DOHH2 (cell line): ENCODE measurements at regions not wholly inside any gene's neighbourhood (a gene's known extent, or its start where the extent isn't known, plus 50 kb on each side); places are given as distances from the start of the nearest gene placed in this dataset.

Source experiments
- CTCF ChIP-seq: fragments of 200-600 bp; sonication (generic); IDR thresholded peaks from one replicate; pipeline ENCODE4 v1.5.1; 2014; ENCODE audit warnings: antibody characterized with exemption, mild to moderate bottlenecking, low read depth, low read length; ENCODE audit not compliant: poor library complexity, severe bottlenecking
- EZH2phosphoT487 ChIP-seq: fragments of 200-600 bp; sonication (generic); IDR thresholded peaks from 2 replicates; pipeline ENCODE4 v1.6.1; 2017; ENCODE audit warnings: borderline replicate concordance, mild to moderate bottlenecking, antibody characterized with exemption, low read length, moderate library complexity, mixed read lengths

DNA sequence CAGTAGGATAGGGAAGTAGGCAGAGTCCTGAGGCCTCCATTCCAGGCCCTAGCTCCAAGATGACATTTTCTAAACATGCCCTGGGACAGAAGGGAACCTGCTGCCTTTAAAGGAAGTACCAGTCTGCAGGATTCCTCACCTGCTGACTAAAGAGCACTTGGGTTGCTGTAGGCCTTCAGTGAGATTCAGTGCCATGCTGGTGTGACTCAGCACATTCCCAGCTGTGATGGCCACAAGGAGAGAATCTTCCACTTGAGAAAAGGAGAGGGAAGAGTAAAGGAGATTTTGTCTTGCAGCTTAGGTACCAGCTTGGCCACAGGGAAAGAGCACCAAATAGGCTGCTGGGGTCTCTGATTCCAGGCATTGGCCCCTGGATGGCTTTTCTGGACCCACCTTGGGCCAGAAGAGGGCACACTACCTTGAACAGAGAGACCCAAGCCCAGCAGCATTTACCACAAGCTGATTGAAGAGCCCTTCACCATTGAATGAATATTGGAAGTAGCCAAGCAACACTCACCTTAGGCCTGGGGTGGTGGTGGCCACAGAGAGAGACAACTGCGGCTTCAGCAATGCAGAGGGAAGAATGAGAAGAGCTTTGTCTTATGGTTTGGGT, 498.3 kb downstream of the KCNH5 start:
- TF ChIP-seq CTCF (no peak), EZH2phosphoT487 (no peak)
